ENCODE measurements at regions not wholly inside any gene's neighbourhood (a gene's known extent, or its start where the extent isn't known, plus 50 kb on each side); places are given as distances from the start of the nearest gene placed in this dataset.

GRCh38 chr10:42513921-42514320, 124.4 kb downstream of the ZNF33B start:
- TF ChIP-seq CTCF (IDR thresholded peaks at IDR 0.05; ENCODE audit: poor library complexity, severe bottlenecking) (no peak), EP300 (conservative IDR thresholded peaks at IDR 0.05; ENCODE audit: poor library complexity, severe bottlenecking) (no peak), EZH2 (IDR thresholded peaks at IDR 0.05; ENCODE audit: borderline replicate concordance, insufficient read depth, low read length, poor library complexity, severe bottlenecking) (no peak), RAD21 (conservative IDR thresholded peaks at IDR 0.05) (no peak), POLR2AphosphoS5 (IDR thresholded peaks at IDR 0.05) (no peak), REST (IDR thresholded peaks at IDR 0.05; ENCODE audit: borderline replicate concordance) (no peak), SMC3 (conservative IDR thresholded peaks at IDR 0.05; ENCODE audit: poor library complexity) (no peak), TAF1 (IDR thresholded peaks at IDR 0.05; ENCODE audit: low read depth) (no peak)

Data from neural cell (in vitro differentiated cells).